Adrenal gland (tissue), 5 donors: ENCODE measurements at regions not wholly inside any gene's neighbourhood (a gene's known extent, or its start where the extent isn't known, plus 50 kb on each side); places are given as distances from the start of the nearest gene placed in this dataset.

Experiments used
- POLR2A ChIP-seq, 2 donors: fragments of 450-650 bp; IDR thresholded peaks; one replicate each; pipeline ENCODE4 v1.6.1; 2017; ENCODE audit warnings: antibody characterized with exemption in 2 of 2, mild to moderate bottlenecking in 2 of 2, moderate library complexity in 1 of 2
- TF ChIP-seq, protein P1 (sequence below), 6 experiments: fragments of 450-650 bp in 4 of 6; fragments of 200-600 bp in 2 of 6; sonication (generic) in 1 of 6; IDR thresholded peaks; 1 replicate in 5 of 6; 2 replicates in 1 of 6; pipeline versions ENCODE4 v1.5.1 to v1.8.0; 2016 to 2021; ENCODE audit warnings: antibody characterized with exemption in 6 of 6, mild to moderate bottlenecking in 2 of 6, moderate library complexity in 1 of 6
- donor health status: DM: no; HTN: no; CAD: no.

GRCh38 chr16:5932906-5933305 lies 835.3 kb upstream of the EEF2KMT start:
- TF ChIP-seq, protein P1, sequence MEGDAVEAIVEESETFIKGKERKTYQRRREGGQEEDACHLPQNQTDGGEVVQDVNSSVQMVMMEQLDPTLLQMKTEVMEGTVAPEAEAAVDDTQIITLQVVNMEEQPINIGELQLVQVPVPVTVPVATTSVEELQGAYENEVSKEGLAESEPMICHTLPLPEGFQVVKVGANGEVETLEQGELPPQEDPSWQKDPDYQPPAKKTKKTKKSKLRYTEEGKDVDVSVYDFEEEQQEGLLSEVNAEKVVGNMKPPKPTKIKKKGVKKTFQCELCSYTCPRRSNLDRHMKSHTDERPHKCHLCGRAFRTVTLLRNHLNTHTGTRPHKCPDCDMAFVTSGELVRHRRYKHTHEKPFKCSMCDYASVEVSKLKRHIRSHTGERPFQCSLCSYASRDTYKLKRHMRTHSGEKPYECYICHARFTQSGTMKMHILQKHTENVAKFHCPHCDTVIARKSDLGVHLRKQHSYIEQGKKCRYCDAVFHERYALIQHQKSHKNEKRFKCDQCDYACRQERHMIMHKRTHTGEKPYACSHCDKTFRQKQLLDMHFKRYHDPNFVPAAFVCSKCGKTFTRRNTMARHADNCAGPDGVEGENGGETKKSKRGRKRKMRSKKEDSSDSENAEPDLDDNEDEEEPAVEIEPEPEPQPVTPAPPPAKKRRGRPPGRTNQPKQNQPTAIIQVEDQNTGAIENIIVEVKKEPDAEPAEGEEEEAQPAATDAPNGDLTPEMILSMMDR (IDR thresholded peaks at IDR 0.05) = no peak
- no peak for TF ChIP-seq POLR2A (IDR thresholded peaks at IDR 0.05)
